ENCODE measurements at regions not wholly inside any gene's neighbourhood (a gene's known extent, or its start where the extent isn't known, plus 50 kb on each side); places are given as distances from the start of the nearest gene placed in this dataset.
"Not testable (repeated sequence)": the region's sequence is repeated elsewhere in the genome, so short reads cannot be mapped to it uniquely, and the experiment has no call there.

GRCh38 chr3:171980578-171981270 lies 58.7 kb upstream of the FNDC3B start:
- peak in 1 of 2 donors; percentile 53 for DNase-seq (ENCODE audit: low read depth in 2 of 2)

- no peak for DNase-seq (ENCODE audit: low read depth in 2 of 2)
These were observed 58.1 kb upstream of the FNDC3B start for GRCh38 chr3:171981271-171981605.

GRCh38 chr3:171982828-171983227 lies 56.5 kb upstream of the FNDC3B start:
- no peak for DNase-seq (ENCODE audit: low read depth in 2 of 2)

GRCh38 chr3:171983685-171984084 lies 55.7 kb upstream of the FNDC3B start:
- not testable (repeated sequence) for DNase-seq (ENCODE audit: low read depth in 2 of 2)

GRCh38 chr3:171984883-171985282 lies 54.5 kb upstream of the FNDC3B start:
- no peak for DNase-seq (ENCODE audit: low read depth in 2 of 2)

GRCh38 chr3:171986176-171986575 lies 53.2 kb upstream of the FNDC3B start:
- no peak for DNase-seq (ENCODE audit: low read depth in 2 of 2)

GRCh38 chr3:171986757-171987518 lies 52.4 kb upstream of the FNDC3B start:
- DNase-seq (ENCODE audit: low read depth in 2 of 2), result no peak

Measured in lung microvascular endothelial cell (primary cell).